H9 (cell line): ENCODE measurements at regions not wholly inside any gene's neighbourhood (a gene's known extent, or its start where the extent isn't known, plus 50 kb on each side); places are given as distances from the start of the nearest gene placed in this dataset.

Experiments
- DNase-seq: peaks from one replicate; pipeline ENCODE4 v3.0.0-alpha.2; 2017
- H2AFZ ChIP-seq: one replicate; pipeline ENCODE4 v1.6.1; 2013; ENCODE audit warnings: mild to moderate bottlenecking, low read length, control low read depth, moderate library complexity
- H2AK5ac ChIP-seq: 2 replicates; pipeline ENCODE4 v1.6.1; 2013; ENCODE audit warnings: low read length, control low read depth, mixed read lengths; ENCODE audit not compliant: insufficient read length
- H2BK120ac ChIP-seq: one replicate; pipeline ENCODE4 v1.6.1; 2013; ENCODE audit warnings: low read depth, mild to moderate bottlenecking, low read length, control low read depth, inconsistent platforms; ENCODE audit not compliant: poor library complexity, severe bottlenecking
- H2BK12ac ChIP-seq: 2 replicates; pipeline ENCODE4 v1.6.1; 2013; ENCODE audit warnings: low read length, control low read depth, mixed read lengths, low read depth; ENCODE audit not compliant: insufficient read length
- H2BK15ac ChIP-seq: 2 replicates; pipeline ENCODE4 v1.6.1; 2013; ENCODE audit warnings: low read depth, low read length, control low read depth
- H2BK20ac ChIP-seq: one replicate; pipeline ENCODE4 v1.6.1; 2013; ENCODE audit warnings: low read depth, mild to moderate bottlenecking, low read length, control low read depth, inconsistent platforms; ENCODE audit not compliant: poor library complexity, severe bottlenecking
- H2BK5ac ChIP-seq: 2 replicates; pipeline ENCODE4 v1.6.1; 2013; ENCODE audit warnings: low read length, control low read depth, mixed read lengths; ENCODE audit not compliant: insufficient read length
- H3K14ac ChIP-seq: 2 replicates; pipeline ENCODE4 v1.6.1; 2013; ENCODE audit warnings: low read length, control low read depth; ENCODE audit not compliant: insufficient read depth
- H3K18ac ChIP-seq: 2 replicates; pipeline ENCODE4 v1.6.1; 2013; ENCODE audit warnings: low read depth, mild to moderate bottlenecking, mixed read lengths, low read length, control low read depth; ENCODE audit not compliant: insufficient read length
- H3K23ac ChIP-seq: 2 replicates; pipeline ENCODE4 v1.6.1; 2013; ENCODE audit warnings: low read length, control low read depth, mixed read lengths, low read depth; ENCODE audit not compliant: insufficient read length
- H3K23me2 ChIP-seq: 2 replicates; pipeline ENCODE4 v1.6.1; 2013; ENCODE audit warnings: low read depth, mild to moderate bottlenecking, mixed read lengths, low read length, control low read depth; ENCODE audit not compliant: insufficient read length, poor library complexity, severe bottlenecking
- H3K27ac ChIP-seq: 2 replicates; pipeline ENCODE4 v1.5.1; 2013; ENCODE audit warnings: low read length, control low read depth, mixed read lengths, low read depth; ENCODE audit not compliant: insufficient read length
- H3K27me3 ChIP-seq: 2 replicates; pipeline ENCODE4 v1.6.1; 2013; ENCODE audit warnings: low read length, control low read depth, inconsistent platforms; ENCODE audit not compliant: insufficient read depth
- H3K4ac ChIP-seq: 2 replicates; pipeline ENCODE4 v1.6.1; 2013; ENCODE audit warnings: low read depth, mild to moderate bottlenecking, control low read depth, inconsistent platforms, low read length, moderate library complexity
- H3K4me1 ChIP-seq: 2 replicates; pipeline ENCODE4 v1.6.1; 2013; ENCODE audit warnings: low read length, control low read depth, inconsistent platforms; ENCODE audit not compliant: insufficient read depth
- H3K4me2 ChIP-seq: 2 replicates; pipeline ENCODE4 v1.6.1; 2013; ENCODE audit warnings: low read length, control low read depth, mixed read lengths; ENCODE audit not compliant: insufficient read length, insufficient read depth
- H3K56ac ChIP-seq: 2 replicates; pipeline ENCODE4 v1.6.1; 2013; ENCODE audit warnings: low read depth, mild to moderate bottlenecking, mixed read lengths, low read length, control low read depth; ENCODE audit not compliant: insufficient read length
- H3K79me1 ChIP-seq: 2 replicates; pipeline ENCODE4 v1.6.1; 2013; ENCODE audit warnings: low read depth, mild to moderate bottlenecking, moderate library complexity, low read length, control low read depth, inconsistent platforms; ENCODE audit not compliant: insufficient read depth, poor library complexity, severe bottlenecking
- H3K79me2 ChIP-seq: 2 replicates; pipeline ENCODE4 v1.6.1; 2013; ENCODE audit warnings: low read length, control low read depth, inconsistent platforms; ENCODE audit not compliant: insufficient read depth
- H3K9ac ChIP-seq: 2 replicates; pipeline ENCODE4 v1.6.1; 2013; ENCODE audit warnings: low read length, control low read depth, mixed read lengths; ENCODE audit not compliant: insufficient read length; ENCODE audit errors: extremely low read depth
- H3K9me3 ChIP-seq: one replicate; pipeline ENCODE4 v1.6.1; 2013; ENCODE audit warnings: low read depth, low read length, inconsistent platforms; ENCODE audit not compliant: control insufficient read depth
- H3T11ph ChIP-seq: one replicate; pipeline ENCODE4 v1.6.1; 2013; ENCODE audit warnings: mild to moderate bottlenecking, low read length, control low read depth, inconsistent platforms
- H4K20me1 ChIP-seq: one replicate; pipeline ENCODE4 v1.6.1; 2013; ENCODE audit not compliant: control insufficient read depth, insufficient read length, insufficient read depth
- H4K5ac ChIP-seq: 2 replicates; pipeline ENCODE4 v1.6.1; 2013; ENCODE audit warnings: low read depth, mild to moderate bottlenecking, mixed read lengths, low read length, control low read depth; ENCODE audit not compliant: insufficient read length
- H4K8ac ChIP-seq: replicated peaks from 2 replicates; pipeline ENCODE4 v1.6.1; 2013; ENCODE audit warnings: low read length, control low read depth, mixed read lengths, low read depth; ENCODE audit not compliant: insufficient read length
- H4K91ac ChIP-seq: 2 replicates; pipeline ENCODE4 v1.6.1; 2013; ENCODE audit warnings: low read depth, mild to moderate bottlenecking, moderate library complexity, mixed read lengths, low read length, control low read depth; ENCODE audit not compliant: insufficient read length
- H3K27ac Mint-ChIP-seq, 3 experiments: 2 replicates in 2 of 3; 3 replicates in 1 of 3; pipeline ENCODE4 v1.8.0; 2020 to 2021; ENCODE audit warnings: mixed read lengths in 3 of 3, mild to moderate bottlenecking in 1 of 3, moderate library complexity in 1 of 3
- H3K27me3 Mint-ChIP-seq: 2 replicates; pipeline ENCODE4 v1.8.0; 2021; ENCODE audit warnings: low read depth, mild to moderate bottlenecking, moderate library complexity, mixed read lengths
- H3K36me3 Mint-ChIP-seq, 3 experiments: 2 replicates in 2 of 3; 3 replicates in 1 of 3; pipeline ENCODE4 v1.8.0; 2020 to 2021; ENCODE audit warnings: low read depth in 3 of 3, mixed read lengths in 3 of 3; ENCODE audit not compliant: insufficient read depth in 1 of 3
- H3K4me1 Mint-ChIP-seq, 2 experiments: 2 replicates each; pipeline ENCODE4 v1.8.0; 2020; ENCODE audit warnings: mixed read lengths in 2 of 2
- H3K4me3 Mint-ChIP-seq, 2 experiments: 2 replicates in 1 of 2; 3 replicates in 1 of 2; pipeline ENCODE4 v1.8.0; 2020 to 2021; ENCODE audit warnings: mild to moderate bottlenecking in 2 of 2, mixed read lengths in 2 of 2, moderate library complexity in 1 of 2
- H3K9me3 Mint-ChIP-seq, 2 experiments: 2 replicates in 1 of 2; 3 replicates in 1 of 2; pipeline ENCODE4 v1.8.0; 2020; ENCODE audit warnings: mild to moderate bottlenecking in 2 of 2, mixed read lengths in 2 of 2, moderate library complexity in 1 of 2
- CTCF ChIP-seq: fragments of 200-600 bp; sonication (generic); conservative IDR thresholded peaks from 3 replicates; pipeline ENCODE4 v1.8.0; 2021; ENCODE audit warnings: antibody characterized with exemption, mild to moderate bottlenecking
- WGBS: extraction: QIAGEN DNeasy Blood & Tissue Kit; methylation state at CpG from one replicate; pipeline ENCODE4 v1.1.7; 2013; ENCODE audit warnings: missing lambda C conversion rate, low lambda C conversion rate, mixed read lengths; ENCODE audit not compliant: insufficient read length; ENCODE audit errors: extremely low coverage; 5-methylcytosine and 5-hydroxymethylcytosine counted together

- Histone ChIP-seq H3K14ac (no peak overlapping the region), H3K9ac (no peak overlapping the region), H4K8ac (no peak overlapping the region), H2BK12ac (no peak overlapping the region), H2BK15ac (no peak overlapping the region), H2BK5ac (no peak overlapping the region), H3K79me1 (no peaks in the 10 kb centered on the region), H2AK5ac (no peak overlapping the region), H3K79me2 (no peaks in the 10 kb centered on the region), H3K9me3 (no peaks in the 10 kb centered on the region), H2BK20ac (no peak overlapping the region), H2AFZ (no peak overlapping the region), H3K4me2 (no peak overlapping the region), H3K4me1 (no peaks in the 10 kb centered on the region), H3K56ac (no peak overlapping the region), H4K5ac (no peak overlapping the region), H3K4ac (no peak overlapping the region), H3K27me3 (no peaks in the 10 kb centered on the region), H4K20me1 (no peaks in the 10 kb centered on the region), H2BK120ac (no peak overlapping the region), H3K18ac (no peak overlapping the region), H4K91ac (no peak overlapping the region), H3K23me2 (no peaks in the 10 kb centered on the region), H3K27ac (no peak overlapping the region), H3T11ph (no peak overlapping the region), H3K23ac (no peak overlapping the region)
- Mint-ChIP-seq H3K27ac (no peak overlapping the region), H3K4me1 (peaks cover 3 to 5% of the 10 kb centered on the region in 2 experiments; a peak in 3 of 4 replicates), H3K9me3 (no peaks in the 10 kb centered on the region), H3K36me3 (no peaks in the 10 kb centered on the region), H3K4me3 (no peak overlapping the region), H3K27me3 (no peaks in the 10 kb centered on the region)
- no peak for TF ChIP-seq CTCF
- WGBS, result no CpG with 5 or more reads among the region's 3 CpGs
- no peak for DNase-seq
Observed at GRCh38 chr20:52896348-52896747, 75.8 kb upstream of the TSHZ2 start.
